Stimulated activated CD4-positive, alpha-beta T cell treated with anti-CD3 and anti-CD28 coated beads, Interleukin-12 subunit alpha, Interleukin-12 subunit beta, amount 100 ng/mL, for 4 hours (primary cell): ENCODE measurements at regions not wholly inside any gene's neighbourhood (a gene's known extent, or its start where the extent isn't known, plus 50 kb on each side); places are given as distances from the start of the nearest gene placed in this dataset.
"Not testable (repeated sequence)": the region's sequence is repeated elsewhere in the genome, so short reads cannot be mapped to it uniquely, and the experiment has no call there.

Source experiments
- DNase-seq: peaks from one replicate; pipeline ENCODE4 v3.0.0-alpha.2; 2020

DNA sequence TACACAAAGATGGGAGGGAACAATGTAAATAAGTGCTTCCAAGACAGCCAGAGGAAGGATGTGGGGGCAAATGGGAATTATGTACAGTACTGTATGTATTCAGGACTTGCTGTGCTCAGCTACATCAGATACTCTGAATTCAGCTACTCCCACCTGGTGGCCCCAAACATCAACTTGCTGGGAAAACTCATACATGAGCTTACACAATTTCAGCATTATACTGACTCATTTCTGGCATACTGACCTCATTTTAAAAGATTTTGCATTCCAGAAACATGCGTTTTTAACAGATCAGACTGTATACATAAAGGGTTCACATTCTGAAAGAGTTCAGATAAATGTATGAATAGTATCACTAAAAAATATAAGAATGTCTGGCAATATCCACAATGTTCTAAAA is 59.7 kb downstream of the GPX5 start:
- DNase-seq, result no peak

DNA sequence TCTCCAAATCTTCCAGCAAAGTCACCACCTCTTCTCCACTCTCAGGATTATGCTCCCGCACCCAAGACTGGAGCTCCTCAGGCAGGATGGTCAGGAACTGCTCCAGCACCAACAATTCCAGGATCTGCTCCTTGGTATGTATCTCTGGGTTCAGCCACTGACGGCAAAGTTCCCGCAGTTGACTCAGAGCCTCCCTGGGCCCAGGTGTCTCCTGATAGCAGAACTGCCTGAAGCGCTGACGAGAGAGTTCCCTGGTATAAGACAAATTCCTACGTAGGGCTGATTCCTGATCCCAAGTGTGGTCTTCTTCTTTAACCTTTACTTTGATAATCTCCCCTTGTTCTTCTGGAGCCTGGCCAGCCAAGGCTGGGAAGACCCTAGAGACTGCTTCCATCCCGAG is 60.6 kb downstream of the GPX5 start:
- DNase-seq, result no peak

DNA sequence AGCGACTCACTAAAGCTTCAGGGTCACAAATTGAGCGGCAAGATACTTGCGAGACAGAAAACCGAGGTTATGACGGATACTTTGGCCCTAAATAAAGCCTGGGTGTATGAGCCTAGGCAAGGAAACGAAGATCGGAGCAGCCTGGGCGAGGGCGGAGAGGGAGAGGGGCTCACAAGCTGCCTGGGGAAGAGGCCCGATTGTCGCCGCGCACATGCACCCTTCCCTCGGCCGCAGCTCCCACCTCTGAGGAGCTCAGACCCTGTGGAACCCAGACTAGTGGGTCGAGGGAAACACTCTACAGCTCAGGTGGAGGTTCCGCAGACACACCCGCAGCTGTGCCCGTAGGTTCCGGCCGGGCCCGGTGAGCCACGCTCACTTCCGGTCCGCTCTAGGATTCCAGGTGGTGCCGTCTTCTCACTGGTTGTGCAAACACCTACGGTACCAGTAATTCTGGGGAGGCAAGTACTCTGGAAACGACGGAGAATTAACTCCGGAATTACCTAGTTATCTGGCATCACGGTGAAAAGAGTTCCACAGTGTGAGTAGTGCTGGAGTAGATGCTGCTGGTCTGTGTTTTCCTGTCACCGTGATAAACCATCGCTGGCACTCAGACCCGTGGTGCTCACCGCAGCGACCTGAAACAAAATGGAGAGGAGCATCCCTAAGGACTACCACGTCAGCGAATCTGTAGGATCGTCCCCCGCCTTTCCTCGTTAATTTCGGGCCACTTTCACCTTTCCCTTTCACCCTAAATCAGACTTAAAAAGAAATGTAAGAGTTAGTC is 61.5 kb downstream of the GPX5 start:
- peak; percentile 66 for DNase-seq

DNA sequence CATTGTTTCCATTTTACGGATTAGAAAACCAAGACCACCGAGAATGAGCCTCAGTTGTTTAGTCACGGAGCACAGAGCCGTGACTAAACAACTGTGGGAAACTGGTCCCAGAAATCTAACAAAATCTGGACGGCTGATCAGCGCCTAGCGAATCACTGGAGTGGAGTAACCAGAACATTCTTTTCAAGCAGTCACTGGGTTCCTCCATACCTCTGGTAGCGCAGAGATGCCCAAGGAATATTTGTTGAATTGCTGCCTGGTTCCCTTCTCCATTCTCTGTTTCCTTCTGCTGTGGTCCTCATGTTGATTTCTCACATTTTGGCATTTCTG is 62.0 kb downstream of the GPX5 start:
- no peak for DNase-seq

DNA sequence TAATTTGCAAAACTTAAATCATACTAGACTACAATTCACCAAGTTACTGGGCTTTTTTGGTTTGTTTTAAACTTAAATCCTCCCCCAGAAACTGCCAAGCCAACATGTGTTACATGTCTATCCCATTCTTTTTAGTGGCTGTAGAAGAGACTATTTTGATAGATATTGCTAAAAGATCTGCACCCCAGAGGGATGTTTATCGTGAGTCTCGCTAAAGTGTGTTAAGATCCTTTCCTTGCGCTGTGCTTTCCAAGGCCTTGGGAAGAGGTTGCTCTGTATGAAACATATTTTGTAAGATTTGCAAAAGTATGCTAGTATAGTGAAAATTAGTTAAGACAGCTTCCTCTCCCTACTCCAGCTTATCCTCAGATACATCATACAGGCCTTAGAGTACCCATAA is 63.0 kb downstream of the GPX5 start:
- no peak for DNase-seq

DNA sequence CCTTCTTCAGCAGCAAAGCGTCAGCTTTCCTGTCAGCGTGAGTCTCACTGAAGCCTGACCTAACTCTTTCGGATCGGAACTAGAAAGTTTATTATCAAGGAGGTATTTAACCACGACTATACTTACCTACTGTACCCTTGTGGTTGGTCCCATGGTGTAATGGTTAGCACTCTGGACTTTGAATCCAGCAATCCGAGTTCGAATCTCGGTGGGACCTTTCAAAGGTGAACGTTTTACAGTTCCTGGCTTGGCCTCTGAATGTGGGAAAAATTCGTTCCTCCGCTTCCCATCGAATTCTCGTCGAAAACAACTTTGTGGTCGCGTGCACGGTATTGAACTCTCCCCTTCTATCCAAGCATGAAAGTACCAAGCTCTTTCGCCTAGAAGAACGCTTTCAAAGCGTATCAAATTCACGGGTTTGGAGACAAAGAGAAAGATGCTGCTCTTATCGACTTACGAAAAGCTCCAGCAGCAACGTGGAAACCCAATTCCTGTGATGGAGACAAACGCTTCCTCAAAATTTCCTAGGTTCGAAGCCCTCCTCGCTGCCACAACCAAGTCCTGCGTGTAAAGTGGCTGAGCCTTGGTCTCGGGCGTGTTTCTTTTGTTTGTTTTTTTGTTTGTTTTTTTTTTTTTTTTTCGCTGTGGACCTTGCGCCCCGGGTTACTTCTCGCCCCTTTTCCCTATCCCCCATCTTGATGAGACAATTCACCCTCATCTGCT is 63.7 kb downstream of the GPX5 start:
- DNase-seq, result peak; percentile 32

DNA sequence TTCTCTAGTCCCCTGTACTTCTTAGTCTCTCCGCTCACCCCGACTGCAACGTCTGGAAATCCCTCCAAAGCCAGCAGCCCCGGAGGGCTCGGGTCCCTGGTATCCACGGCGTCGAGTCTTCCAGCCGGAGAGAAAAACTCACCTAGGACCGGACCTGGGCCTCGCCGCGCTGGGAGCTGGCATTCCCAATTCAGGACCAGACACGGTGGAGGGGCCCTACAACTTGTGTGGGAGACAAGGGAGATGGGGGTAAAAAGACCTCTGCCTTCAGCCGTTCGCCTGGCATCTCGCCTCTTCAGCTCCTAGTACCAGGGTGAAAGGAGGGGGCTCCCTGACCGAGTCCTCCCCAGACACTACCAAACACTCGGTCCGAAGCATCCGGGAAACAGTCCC is 64.3 kb downstream of the GPX5 start:
- DNase-seq, result no peak

DNA sequence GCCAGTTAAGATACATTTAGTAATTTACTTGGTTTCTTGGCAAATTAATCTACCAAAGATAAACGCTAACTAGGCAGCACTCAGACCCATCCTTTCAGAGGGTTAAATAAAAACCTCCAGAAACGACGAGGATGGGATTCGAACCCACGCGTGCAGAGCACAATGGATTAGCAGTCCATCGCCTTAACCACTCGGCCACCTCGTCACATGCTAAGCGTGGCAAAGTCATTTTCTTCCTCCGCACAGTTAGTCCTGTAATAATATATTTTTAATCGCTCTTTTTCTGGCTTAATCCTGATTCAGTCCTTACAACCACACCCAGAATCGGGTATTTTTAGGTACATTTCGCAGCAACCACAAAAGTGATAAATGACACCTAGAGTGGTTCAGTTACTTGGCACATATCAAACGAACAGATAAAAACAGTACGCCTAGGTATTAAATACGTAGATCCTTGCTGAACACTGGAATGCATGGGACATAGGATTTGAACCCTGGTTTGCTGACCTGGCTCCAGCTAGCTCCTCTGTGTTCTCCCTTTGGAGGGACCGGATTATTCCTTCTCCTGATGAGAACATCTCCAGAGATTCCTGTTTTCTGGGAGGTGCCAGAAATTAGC is 71.6 kb downstream of the GPX5 start:
- DNase-seq, result peak; percentile 28

DNA sequence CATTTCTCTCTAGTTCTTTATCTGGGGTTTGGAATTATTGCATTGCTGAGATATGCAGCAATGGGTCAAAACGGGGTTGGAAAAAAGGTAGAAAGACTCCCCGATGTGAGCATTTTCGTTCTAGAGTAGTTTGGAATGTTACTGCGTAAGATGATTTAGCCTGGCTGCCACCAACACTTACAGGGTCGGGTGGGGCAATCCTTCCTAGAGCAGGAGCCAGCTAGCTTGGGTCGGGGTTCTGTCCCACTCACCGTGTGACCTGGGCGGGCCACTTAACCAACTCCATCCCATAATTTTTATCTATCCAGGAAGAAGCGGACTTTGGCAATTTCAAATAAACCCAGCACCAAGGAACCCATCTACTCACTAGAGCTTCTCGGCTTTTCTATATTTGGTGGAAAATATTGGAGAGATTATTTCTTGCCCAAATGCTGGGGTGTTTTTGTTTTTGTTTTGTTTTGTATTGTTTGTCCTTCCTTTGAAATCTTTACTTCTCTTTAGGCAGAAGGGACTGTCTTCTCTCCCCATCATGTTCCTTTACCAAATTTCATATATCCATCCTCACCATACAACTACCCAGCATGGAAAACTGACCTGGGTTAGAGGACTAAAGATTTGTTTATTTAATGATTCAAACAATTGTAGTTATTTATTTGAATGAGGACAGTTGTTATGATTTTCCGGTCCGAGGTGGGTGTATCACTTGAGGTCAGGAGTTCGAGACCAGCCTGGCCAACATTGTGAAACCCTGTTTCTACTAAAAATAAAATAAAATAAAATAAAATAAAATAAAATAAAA is 72.4 kb downstream of the GPX5 start:
- no peak for DNase-seq

DNA sequence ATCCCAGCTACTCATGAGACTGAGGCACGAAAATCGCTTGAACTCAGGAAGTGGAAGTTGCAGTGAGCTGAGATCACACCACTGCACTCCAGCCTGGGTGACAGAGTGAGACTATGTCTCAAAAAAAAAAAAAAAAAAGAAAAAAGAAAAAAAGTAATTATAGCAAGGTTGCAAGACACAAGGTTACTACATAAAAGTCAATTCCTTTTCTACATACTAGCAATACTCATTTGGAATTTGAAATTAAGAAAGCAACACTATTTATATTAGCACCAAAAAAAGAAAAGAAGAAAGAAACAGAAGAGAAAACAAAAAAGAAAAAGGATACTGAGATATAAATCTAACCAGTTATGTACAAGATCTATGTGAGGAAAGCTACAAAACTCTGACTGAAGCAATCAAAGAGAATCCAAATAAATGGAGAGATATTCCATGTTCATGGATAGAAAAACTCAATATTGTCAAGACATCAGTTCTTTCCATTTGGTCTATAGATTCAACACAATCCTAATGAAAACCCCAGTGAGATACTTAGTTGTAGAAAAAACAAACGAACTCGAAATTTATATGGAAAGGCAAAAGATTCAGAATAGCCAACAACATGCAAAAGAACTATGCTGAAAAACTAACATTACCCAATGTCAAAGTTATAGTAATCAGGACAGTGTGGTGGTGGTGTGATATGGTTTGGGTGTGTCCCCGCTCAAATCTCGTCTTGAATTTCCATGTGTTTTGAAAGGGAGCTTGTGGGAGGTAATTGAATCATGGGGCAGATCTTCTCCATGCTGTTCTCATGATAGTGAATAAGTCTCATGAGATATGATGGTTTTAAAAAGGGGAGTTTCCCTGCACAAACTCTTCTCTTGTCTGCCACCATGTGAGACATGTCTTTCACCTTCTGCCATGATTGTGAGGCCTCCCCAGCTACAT is 73.3 kb downstream of the GPX5 start:
- no peak for DNase-seq

DNA sequence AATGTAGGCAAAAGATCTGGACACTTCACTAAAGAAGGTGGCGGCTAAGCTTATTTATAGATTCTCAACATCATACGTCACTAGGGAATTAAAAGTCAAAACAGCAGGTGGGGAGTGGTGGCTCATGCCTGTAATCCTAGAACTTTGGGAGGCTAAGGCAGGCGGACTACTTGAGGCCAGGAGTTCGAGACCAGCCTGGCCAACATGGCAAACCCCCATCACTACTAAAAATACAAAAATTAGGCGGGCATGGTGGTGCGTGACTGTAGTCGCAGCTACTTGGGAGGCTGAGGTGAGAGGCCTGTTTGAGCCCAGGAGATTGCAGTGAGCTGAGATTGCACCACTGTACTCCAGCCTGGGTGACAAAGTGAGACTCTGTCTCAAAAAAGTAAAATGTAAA is 74.6 kb downstream of the GPX5 start:
- no peak for DNase-seq

DNA sequence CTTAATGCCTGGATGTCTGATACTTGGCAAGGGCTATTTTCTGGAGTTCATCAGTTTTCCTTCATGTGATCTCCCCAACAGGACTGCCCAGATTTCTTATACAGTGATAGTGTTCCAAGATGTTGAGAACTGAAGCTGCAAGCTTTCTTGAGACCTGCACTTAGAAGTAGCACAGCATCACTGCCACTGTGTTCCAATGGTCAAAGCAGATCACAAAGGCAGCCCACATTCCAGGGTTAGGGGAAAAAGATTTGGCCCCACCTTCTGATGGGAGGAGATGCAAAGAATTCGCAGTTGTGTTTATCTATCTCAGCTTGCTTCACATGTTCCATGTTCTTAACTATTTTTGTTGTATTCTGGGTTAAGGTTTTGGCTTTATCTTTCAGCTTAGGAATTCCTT is 78.2 kb downstream of the GPX5 start:
- no peak for DNase-seq

DNA sequence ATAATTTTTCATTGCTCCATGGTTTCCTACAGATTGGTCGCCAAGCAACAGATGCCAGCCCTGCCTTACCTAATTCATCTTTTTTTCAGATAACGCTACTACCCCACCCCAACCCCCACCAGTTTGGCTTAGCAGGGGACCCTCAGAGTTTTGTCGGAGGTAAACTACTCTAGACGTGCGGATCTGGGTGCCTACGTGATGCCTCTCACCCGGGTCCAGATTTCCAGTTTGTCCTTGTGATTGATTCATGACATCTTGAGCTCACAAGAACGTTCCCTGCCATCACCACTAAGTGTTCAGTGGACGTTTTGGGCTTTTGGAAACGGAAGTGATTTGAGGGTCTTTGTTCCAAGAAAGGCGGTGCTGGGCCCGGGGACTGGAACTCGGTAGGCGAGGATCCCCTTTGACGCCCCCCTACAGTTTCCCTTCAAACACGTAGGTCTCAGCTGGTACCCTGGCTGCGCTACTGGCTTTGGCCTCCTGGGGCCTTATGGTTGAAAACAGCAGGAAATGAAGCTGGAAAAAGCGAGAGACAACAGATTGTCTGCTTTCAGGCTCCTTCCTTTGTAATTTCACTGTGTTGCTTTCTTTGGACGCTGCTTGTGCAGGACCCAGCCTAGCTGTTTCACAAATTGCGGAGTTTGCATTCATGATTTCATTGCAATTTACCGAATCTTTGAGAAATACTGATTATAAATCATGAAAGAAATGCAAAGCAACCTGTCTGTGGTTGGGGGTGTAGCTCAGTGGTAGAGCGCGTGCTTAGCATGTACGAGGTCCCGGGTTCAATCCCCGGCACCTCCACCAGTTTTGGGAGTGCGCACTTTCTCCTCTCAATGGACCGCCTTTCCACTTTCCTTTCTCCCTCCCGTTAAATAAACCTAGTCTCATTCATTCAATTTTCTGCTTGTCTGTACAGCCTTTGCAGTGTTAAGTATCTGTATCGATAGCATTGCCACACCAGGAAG is 81.0 kb downstream of the GPX5 start:
- DNase-seq, result peak; percentile 47

DNA sequence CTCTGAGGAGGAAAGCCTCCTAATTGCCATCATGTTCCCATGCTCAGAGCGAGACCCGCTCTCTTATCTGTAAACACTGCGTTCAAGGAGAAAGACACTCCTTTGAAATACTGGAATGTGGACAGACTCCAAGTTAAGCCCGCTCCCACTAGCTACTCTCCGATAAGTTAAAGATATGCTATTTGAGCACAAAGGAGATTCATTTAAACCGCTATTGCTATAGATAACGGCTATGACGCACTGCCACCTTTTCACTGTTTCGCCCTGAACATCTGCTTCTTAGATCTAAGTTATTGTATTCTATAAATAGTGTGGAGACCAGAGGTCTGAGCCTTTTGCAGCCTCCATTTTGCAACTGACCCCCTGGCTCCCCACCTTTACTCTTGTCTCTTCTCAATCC is 82.3 kb downstream of the GPX5 start:
- no peak for DNase-seq

DNA sequence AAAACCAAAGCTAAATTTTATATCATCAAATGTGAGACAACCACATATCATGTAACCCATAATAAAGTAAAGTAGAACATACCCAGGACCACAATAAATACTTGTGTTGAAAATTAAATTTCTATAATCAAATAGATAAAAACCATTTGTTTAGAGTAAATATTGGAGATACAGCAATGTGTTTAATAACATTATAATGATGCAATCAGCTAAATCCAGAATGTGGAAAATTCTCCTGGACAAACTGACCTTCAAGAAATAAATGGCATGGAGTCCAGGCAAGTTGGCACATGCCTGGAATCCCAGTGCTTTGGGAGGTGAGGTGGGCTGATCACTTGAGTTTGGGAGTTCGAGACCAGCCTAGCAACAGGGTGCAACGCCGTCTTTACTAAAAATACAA is 84.0 kb downstream of the GPX5 start:
- DNase-seq, result no peak

DNA sequence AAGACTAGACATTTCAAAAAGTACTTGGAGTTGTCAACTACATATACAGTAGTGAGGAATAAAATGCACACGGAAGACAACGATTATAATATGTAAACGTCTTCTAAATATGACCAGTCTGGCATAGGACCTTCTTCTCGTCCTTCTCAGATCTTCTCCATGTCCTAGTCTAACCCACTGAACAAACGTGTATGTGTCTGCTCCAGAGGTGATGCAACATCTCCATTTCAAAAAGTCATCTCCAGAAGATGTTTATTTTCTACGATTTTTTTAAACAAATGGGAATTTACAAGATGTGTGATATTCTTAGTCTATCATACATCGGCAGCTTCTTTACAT is 89.9 kb downstream of the GPX5 start:
- DNase-seq, result no peak

DNA sequence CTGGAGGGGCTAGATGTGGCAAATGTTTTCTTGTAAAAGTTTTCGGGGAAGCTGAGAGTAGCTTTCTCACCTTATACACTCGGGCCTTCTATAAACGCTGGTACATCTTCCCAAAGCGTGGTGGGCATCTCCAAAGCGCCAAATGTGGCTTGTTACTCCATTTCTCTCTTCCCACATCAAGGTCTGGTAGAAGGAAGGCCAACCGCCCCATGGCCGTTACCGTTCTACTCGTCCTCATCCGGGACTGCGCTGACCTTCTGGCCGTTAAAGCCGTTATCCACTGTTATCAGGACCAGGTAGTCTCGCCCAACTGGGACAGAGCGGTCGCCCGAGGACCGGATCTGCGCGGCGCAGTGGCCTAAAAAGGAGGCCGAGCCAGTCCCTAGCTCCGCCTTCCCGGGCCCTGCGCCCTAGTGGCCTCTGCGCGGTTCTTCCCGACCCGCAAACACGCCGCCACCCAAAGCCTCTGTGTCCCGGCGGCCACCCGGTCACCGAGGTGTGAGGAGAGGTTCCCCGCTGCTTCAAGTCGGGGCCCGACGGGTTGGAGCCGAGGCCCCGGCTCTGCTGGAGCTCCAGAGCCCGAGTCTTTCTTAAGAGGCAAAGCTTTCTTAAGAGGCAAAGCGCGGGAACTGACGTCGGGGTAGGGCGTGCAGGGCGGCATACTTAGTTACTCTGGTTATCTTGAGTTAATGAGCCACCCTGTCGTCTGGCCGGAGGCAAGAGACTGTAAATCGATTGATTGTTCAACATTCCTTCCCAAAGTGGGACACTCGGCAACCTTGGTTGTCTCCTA is 90.5 kb downstream of the GPX5 start:
- no peak for DNase-seq

DNA sequence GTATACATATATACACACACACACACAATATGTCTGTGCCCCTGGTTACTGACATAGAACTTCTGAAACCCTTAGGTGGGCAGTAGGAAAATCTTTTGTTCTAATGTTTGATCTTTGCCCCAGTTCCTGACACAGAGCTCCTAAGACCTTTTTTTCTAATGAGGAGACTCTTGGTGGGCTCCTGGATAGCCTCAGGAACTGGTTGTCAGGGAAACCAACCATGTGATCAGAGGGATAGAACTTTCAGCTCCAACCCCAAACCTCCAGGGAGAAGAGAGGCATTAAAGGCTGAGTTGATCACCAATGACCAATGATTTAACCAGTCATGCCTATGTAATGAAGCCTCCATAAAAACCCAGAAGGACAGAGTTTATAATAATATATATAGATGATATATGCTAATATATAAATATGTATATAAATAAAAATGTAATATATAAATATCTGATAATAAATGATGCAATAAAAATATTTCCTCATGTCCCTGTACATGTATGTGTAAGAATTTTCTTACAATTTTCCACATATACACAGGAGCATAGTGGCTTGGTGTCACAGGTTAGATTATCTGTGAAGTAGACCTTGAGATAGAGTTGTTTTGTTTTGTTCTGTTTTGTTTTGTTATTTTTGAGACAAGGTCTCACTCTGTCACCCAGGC is 93.3 kb downstream of the GPX5 start:
- DNase-seq, result no peak

DNA sequence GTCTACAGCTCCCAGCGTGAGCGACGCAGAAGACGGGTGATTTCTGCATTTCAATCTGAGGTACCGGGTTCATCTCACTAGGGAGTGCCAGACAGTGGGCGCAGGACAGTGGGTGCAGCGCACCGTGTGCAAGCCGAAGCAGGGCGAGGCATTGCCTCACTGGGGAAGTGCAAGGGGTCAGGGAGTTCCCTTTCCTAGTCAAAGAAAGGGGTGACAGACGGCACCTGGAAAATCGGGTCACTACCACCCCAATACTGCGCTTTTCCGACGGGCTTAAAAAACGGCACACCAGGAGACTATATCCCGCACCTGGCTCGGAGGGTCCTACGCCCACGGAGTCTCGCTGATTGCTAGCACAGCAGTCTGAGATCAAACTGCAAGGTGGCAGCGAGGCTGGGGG is 95.6 kb downstream of the GPX5 start:
- DNase-seq, result not testable (repeated sequence)

DNA sequence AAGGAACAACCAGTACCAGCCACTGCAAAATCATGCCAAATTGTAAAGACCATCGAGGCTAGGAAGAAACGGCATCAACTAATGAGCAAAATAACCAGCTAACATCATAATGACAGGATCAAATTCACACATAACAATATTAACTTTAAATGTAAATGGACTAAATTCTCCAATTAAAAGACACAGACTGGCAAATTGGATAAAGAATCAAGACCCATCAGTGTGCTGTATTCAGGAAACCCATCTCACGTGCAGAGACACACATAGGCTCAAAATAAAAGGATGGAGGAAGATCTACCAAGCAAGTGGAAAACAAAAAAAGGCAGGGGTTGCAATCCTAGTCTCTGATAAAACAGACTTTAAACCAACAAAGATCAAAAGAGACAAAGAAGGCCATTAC is 97.6 kb downstream of the GPX5 start:
- DNase-seq, result not testable (repeated sequence)
